ENCODE measurements at regions not wholly inside any gene's neighbourhood (a gene's known extent, or its start where the extent isn't known, plus 50 kb on each side); places are given as distances from the start of the nearest gene placed in this dataset.

DNA sequence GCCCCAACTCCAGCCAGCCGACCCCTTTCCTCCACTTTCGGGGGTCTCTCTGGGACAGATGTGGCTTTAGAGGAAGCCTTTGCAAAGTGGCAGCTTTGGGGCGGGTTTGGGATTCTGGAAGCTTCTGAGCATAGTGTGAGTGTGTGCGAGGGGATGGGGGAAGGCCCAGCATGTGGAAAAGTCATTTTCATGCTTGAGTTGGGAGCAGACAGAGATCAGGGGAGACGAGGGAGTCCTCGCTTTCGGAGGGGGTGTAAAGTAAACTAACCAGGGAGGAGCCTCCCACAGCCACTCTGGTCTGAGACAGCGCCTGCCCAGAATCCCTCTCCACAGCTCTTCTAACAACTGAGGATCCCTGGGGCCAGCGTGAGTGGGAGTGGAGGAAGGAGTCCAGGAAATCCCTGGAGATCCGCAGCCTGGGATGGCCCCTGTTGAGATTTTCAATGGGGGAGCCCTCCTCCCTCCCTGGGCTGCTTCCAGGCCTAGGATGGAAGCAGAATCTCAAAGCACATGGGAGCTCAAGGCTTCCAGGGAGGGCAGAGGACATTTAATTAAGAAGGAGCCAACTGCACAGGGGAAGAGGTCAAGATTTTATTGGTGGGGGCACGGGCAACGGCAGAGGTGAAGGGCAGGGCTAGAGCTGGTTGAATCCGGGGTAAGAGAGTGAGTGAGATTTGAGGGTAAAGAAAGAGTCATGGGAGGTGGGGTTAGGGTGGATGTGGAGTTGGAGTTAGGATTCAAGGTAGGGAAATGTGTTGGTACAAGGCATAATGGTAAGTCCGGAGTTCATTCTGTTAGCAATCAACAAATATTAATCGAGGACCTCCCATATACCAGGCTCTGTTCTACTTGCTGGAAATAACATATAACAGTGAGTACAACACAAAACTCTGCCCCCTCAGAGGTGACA, 102.3 kb upstream of the FOXP4 start:
- H3K4me1 Mint-ChIP-seq = peaks cover 28 to 41% of the 10 kb centered on the region in 2 experiments
- Histone ChIP-seq H2BK15ac (ENCODE audit: low read depth, low read length) (no peak overlapping the region), H2AK5ac (ENCODE audit: insufficient read length, low read length) (no peak overlapping the region), H2AFZ (ENCODE audit: low read length) (no peak overlapping the region), H2BK20ac (ENCODE audit: low read depth, low read length, poor library complexity, severe bottlenecking) (no peak overlapping the region), H3K27me3 (ENCODE audit: insufficient read depth, low read length) (peaks cover 4% of the 10 kb centered on the region; the same call in 1 of the 2 replicates), H3K23ac (ENCODE audit: insufficient read length, low read depth, low read length) (no peak overlapping the region), H3K23me2 (ENCODE audit: insufficient read length, low read depth, low read length, poor library complexity, severe bottlenecking) (no peaks in the 10 kb centered on the region), H4K8ac (replicated peaks; ENCODE audit: insufficient read length, low read depth, low read length) (no peak overlapping the region), H3K27ac (ENCODE audit: insufficient read length, low read depth, low read length) (no peak overlapping the region), H4K20me1 (ENCODE audit: control insufficient read depth, insufficient read depth, insufficient read length) (no peaks in the 10 kb centered on the region), H3T11ph (ENCODE audit: low read length) (no peak overlapping the region), H3K14ac (ENCODE audit: insufficient read depth, low read length) (no peak overlapping the region), H2BK5ac (ENCODE audit: insufficient read length, low read length) (no peak overlapping the region), H3K4me2 (ENCODE audit: insufficient read depth, insufficient read length, low read length) (peak overlapping the region; percentile 20), H3K56ac (ENCODE audit: insufficient read length, low read depth, low read length) (no peak overlapping the region), H4K91ac (ENCODE audit: insufficient read length, low read depth, low read length) (no peak overlapping the region), H4K5ac (ENCODE audit: insufficient read length, low read depth, low read length) (no peak overlapping the region), H3K79me1 (ENCODE audit: insufficient read depth, low read depth, low read length, poor library complexity, severe bottlenecking) (no peaks in the 10 kb centered on the region), H2BK120ac (ENCODE audit: low read depth, low read length, poor library complexity, severe bottlenecking) (no peak overlapping the region), H2BK12ac (ENCODE audit: insufficient read length, low read depth, low read length) (no peak overlapping the region), H3K4ac (ENCODE audit: low read depth, low read length) (no peak overlapping the region), H3K18ac (ENCODE audit: insufficient read length, low read depth, low read length) (no peak overlapping the region), H3K9ac (ENCODE audit: extremely low read depth, insufficient read length, low read length) (no peak overlapping the region), H3K9me3 (ENCODE audit: control insufficient read depth, low read depth, low read length) (no peaks in the 10 kb centered on the region), H3K4me1 (ENCODE audit: insufficient read depth, low read length) (peaks cover 5% of the 10 kb centered on the region; the same call in 1 of the 2 replicates), H3K79me2 (ENCODE audit: insufficient read depth, low read length) (no peaks in the 10 kb centered on the region)
- 0 out of 7 replicates have a peak overlapping the region, but pooled peaks of 2 of the 3 experiments have one; percentile 4 to 12 for H3K27ac Mint-ChIP-seq
- peak overlapping the region; percentile 16 to 65; a peak in 4 of 5 replicates for H3K4me3 Mint-ChIP-seq
- no peaks in the 10 kb centered on the region for H3K36me3 Mint-ChIP-seq (ENCODE audit: insufficient read depth in 1 of 3, low read depth in 3 of 3)
- no CpG with 5 or more reads among the region's 15 CpGs for WGBS (ENCODE audit: extremely low coverage, insufficient read length, low lambda C conversion rate)
- H3K27me3 Mint-ChIP-seq (ENCODE audit: low read depth) = peaks cover 82% of the 10 kb centered on the region
- TF ChIP-seq, protein P1, sequence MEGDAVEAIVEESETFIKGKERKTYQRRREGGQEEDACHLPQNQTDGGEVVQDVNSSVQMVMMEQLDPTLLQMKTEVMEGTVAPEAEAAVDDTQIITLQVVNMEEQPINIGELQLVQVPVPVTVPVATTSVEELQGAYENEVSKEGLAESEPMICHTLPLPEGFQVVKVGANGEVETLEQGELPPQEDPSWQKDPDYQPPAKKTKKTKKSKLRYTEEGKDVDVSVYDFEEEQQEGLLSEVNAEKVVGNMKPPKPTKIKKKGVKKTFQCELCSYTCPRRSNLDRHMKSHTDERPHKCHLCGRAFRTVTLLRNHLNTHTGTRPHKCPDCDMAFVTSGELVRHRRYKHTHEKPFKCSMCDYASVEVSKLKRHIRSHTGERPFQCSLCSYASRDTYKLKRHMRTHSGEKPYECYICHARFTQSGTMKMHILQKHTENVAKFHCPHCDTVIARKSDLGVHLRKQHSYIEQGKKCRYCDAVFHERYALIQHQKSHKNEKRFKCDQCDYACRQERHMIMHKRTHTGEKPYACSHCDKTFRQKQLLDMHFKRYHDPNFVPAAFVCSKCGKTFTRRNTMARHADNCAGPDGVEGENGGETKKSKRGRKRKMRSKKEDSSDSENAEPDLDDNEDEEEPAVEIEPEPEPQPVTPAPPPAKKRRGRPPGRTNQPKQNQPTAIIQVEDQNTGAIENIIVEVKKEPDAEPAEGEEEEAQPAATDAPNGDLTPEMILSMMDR (conservative IDR thresholded peaks at IDR 0.05) = no peak
- no peaks in the 10 kb centered on the region for H3K9me3 Mint-ChIP-seq
- no peak for DNase-seq
